DOHH2 (cell line): ENCODE measurements at regions not wholly inside any gene's neighbourhood (a gene's known extent, or its start where the extent isn't known, plus 50 kb on each side); places are given as distances from the start of the nearest gene placed in this dataset.
"Not testable (repeated sequence)": the region's sequence is repeated elsewhere in the genome, so short reads cannot be mapped to it uniquely, and the experiment has no call there.

ENCODE experiments used
- EZH2phosphoT487 ChIP-seq: fragments of 200-600 bp; sonication (generic); IDR thresholded peaks from 2 replicates; pipeline ENCODE4 v1.6.1; 2017; ENCODE audit warnings: borderline replicate concordance, mild to moderate bottlenecking, antibody characterized with exemption, low read length, moderate library complexity, mixed read lengths
- TF ChIP-seq, protein P1 (sequence below): fragments of 200-600 bp; sonication (generic); IDR thresholded peaks from one replicate; pipeline ENCODE4 v1.5.1; 2014; ENCODE audit warnings: antibody characterized with exemption, mild to moderate bottlenecking, low read depth, low read length; ENCODE audit not compliant: poor library complexity, severe bottlenecking

DNA sequence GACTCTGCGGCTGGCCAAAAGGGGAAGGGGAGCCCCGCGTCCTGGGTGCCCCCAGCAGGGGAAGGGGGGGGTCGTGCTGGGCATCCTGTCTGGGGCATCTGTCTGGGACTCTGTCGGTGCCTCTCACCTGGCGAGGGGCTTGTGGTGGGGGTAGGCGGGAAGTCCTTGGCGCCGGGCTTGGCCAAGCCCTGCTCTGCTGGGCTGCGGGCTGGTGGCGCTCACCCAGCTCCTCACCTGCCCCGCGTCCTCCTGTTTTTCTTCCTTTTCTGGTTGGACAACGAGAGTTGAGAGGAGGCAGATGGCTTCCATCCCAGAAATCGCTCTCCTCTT lies 88.6 kb downstream of the DEFB131A start:
- TF ChIP-seq, protein P1, sequence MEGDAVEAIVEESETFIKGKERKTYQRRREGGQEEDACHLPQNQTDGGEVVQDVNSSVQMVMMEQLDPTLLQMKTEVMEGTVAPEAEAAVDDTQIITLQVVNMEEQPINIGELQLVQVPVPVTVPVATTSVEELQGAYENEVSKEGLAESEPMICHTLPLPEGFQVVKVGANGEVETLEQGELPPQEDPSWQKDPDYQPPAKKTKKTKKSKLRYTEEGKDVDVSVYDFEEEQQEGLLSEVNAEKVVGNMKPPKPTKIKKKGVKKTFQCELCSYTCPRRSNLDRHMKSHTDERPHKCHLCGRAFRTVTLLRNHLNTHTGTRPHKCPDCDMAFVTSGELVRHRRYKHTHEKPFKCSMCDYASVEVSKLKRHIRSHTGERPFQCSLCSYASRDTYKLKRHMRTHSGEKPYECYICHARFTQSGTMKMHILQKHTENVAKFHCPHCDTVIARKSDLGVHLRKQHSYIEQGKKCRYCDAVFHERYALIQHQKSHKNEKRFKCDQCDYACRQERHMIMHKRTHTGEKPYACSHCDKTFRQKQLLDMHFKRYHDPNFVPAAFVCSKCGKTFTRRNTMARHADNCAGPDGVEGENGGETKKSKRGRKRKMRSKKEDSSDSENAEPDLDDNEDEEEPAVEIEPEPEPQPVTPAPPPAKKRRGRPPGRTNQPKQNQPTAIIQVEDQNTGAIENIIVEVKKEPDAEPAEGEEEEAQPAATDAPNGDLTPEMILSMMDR = not testable (repeated sequence)
- TF ChIP-seq EZH2phosphoT487 = not testable (repeated sequence)
